HFF-Myc (cell line): ENCODE measurements at regions not wholly inside any gene's neighbourhood (a gene's known extent, or its start where the extent isn't known, plus 50 kb on each side); places are given as distances from the start of the nearest gene placed in this dataset.
A peak's percentile ranks its signal among the peaks of the same experiment; 100 is the strongest.

ENCODE experiments used
- DNase-seq: peaks from one replicate; pipeline ENCODE4 v3.0.0-alpha.2; 2011; ENCODE audit warnings: low read depth; ENCODE audit errors: extremely low read depth
- H3K4me3 ChIP-seq: replicated peaks from 2 replicates; pipeline ENCODE4 v1.5.1; 2011; ENCODE audit warnings: low read depth, mild to moderate bottlenecking, control low read depth, low read length
- TF ChIP-seq, protein P1 (sequence below): IDR thresholded peaks from 2 replicates; pipeline ENCODE4 v1.5.1; 2012; ENCODE audit warnings: mild to moderate bottlenecking, low read depth, low read length, control low read depth; ENCODE audit errors: missing control alignments

DNA sequence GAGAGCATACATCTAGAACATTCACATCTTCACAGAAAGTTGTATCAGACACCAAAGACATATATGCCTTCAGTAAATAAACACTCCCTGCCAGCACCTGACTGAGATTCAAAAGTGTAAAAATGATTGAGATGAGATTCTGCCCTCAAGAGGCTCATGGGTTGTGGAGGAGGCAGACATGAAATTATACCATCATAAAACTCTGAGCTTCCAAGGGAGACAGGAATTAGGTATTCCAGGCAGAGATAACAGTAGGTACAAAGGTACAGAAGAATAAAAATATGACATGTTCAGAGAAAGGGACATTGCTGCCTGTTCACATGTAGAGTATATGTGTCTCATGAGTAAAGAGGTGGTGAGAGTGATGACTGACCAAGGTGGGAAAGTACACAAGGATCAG lies 322.3 kb downstream of the OSR1 start:
- H3K4me3 ChIP-seq: no peak overlapping the region
- DNase-seq: no peak
- TF ChIP-seq, protein P1, sequence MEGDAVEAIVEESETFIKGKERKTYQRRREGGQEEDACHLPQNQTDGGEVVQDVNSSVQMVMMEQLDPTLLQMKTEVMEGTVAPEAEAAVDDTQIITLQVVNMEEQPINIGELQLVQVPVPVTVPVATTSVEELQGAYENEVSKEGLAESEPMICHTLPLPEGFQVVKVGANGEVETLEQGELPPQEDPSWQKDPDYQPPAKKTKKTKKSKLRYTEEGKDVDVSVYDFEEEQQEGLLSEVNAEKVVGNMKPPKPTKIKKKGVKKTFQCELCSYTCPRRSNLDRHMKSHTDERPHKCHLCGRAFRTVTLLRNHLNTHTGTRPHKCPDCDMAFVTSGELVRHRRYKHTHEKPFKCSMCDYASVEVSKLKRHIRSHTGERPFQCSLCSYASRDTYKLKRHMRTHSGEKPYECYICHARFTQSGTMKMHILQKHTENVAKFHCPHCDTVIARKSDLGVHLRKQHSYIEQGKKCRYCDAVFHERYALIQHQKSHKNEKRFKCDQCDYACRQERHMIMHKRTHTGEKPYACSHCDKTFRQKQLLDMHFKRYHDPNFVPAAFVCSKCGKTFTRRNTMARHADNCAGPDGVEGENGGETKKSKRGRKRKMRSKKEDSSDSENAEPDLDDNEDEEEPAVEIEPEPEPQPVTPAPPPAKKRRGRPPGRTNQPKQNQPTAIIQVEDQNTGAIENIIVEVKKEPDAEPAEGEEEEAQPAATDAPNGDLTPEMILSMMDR: no peak

DNA sequence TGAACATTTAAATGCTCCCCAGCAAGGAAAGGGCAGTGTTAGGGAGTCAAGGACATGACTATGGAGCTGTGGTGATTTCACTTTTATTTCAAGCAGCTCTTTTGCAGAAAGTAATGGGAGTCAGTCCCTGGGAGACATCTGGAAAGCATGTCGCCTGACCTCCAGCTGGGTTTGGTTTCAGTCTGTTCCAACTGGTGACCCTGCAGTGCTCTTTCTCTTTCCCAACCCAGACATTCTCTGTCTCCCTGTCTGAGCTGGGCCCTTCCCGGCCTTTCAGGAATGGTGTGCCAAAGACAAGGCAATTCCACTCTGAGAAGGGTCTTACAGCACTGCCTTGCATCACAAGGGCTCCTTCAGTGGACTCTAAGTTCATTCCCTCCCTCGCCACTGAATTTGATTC lies 323.2 kb downstream of the OSR1 start:
- DNase-seq: peak; percentile 45
- no peak overlapping the region for H3K4me3 ChIP-seq
- TF ChIP-seq, protein P1: no peak

- DNase-seq: no peak
- TF ChIP-seq, protein P1: no peak
- H3K4me3 ChIP-seq: no peak overlapping the region
Observed at GRCh38 chr2:19033240-19033639, 325.2 kb downstream of the OSR1 start.

DNA sequence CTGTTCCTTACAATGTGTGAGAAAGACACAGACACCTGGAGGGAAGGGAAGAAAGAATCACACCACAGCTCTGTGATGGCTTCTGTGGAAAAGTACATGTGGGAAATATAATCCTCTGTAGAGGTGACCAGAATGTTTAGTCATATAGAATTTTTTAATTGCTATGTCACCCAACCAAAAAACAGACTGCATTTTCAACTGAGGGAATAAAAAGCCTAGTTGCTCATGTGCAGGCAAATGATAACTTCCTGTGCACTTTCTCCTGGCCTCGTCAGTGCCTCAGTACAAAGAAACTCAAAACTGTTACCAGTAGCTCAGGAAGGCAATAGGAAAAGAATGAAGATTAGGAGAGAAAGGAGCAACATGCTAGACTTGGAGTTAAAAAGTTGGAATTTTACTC lies 326.8 kb downstream of the OSR1 start:
- DNase-seq: no peak
- TF ChIP-seq, protein P1: no peak
- H3K4me3 ChIP-seq: no peak overlapping the region

GRCh38 chr2:19029655-19030054 lies 328.8 kb downstream of the OSR1 start:
- DNase-seq: no peak
- H3K4me3 ChIP-seq: no peak overlapping the region
- TF ChIP-seq, protein P1: no peak

DNA sequence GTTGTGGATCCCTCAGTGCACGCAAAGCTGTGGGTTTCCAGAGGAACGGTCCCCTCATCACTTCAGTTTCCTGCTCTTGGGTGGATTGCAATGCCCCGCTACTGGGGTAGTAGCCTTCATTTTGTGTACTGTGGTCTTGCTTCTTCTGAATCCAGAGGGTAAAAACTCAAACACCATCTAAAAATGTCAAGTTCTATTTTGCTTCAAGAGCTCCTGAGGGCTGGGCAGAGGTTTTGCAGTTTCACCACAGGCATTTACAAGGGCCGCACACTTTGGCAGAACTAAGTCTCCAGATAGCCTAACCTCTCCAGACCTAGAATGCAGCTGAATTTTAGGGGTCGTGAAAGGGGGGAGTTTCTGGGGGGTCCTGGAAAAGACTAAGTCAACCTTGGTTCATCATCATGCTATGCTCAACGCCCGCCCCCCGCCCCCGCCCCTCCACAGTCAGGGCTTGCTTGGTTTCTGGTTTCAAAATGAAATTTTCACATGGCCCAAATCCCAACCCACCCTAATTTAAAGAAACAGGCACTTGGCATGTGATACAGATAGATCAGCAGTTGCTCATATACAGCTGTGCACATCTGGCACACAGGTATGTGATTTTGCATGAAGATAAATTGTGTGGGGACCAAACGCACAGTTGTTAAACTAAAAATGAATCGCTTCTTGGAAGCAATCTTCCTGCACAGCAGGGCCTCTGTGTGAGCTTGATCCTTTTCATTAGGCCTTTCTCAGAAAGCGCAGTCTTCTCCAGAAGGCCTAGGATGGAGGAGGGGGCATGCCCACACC lies 329.6 kb downstream of the OSR1 start:
- TF ChIP-seq, protein P1: no peak
- no peak for DNase-seq
- no peak overlapping the region for H3K4me3 ChIP-seq

- H3K4me3 ChIP-seq: no peak overlapping the region
- TF ChIP-seq, protein P1: no peak
- DNase-seq: no peak
Observed at GRCh38 chr2:19027626-19028025, 330.8 kb downstream of the OSR1 start.
